HL-60 (cell line): ENCODE measurements at regions not wholly inside any gene's neighbourhood (a gene's known extent, or its start where the extent isn't known, plus 50 kb on each side); places are given as distances from the start of the nearest gene placed in this dataset.

Source experiments
- CTCF ChIP-seq: IDR thresholded peaks from one replicate; pipeline ENCODE4 v1.5.1; 2011; ENCODE audit warnings: low read length, control low read depth, inconsistent platforms; ENCODE audit not compliant: insufficient read depth
- POLR2AphosphoS5 ChIP-seq: IDR thresholded peaks from 2 replicates; pipeline ENCODE4 v1.6.1; 2012; ENCODE audit warnings: low read depth

GRCh38 chr4:149223659-149224058, 592.0 kb downstream of the IQCM start:
- no peak for TF ChIP-seq CTCF
- TF ChIP-seq POLR2AphosphoS5, result no peak
